Lower leg skin (tissue), 4 donors: ENCODE measurements at regions not wholly inside any gene's neighbourhood (a gene's known extent, or its start where the extent isn't known, plus 50 kb on each side); places are given as distances from the start of the nearest gene placed in this dataset.

Experiments used
- DNase-seq, 2 donors: peaks; one replicate each; pipeline ENCODE4 v3.0.0-alpha.2; 2019; ENCODE audit warnings: low spot score in 2 of 2
- H3K4me3 ChIP-seq: fragments of 200-600 bp; sonication (generic); 2 replicates; pipeline ENCODE4 v1.5.1; 2017; ENCODE audit warnings: mild to moderate bottlenecking, low read depth; ENCODE audit not compliant: poor library complexity, severe bottlenecking
- POLR2A ChIP-seq, 2 donors: fragments of 450-650 bp; IDR thresholded peaks; one replicate each; pipeline ENCODE4 v1.6.1; 2016 to 2017; ENCODE audit warnings: antibody characterized with exemption in 2 of 2, mild to moderate bottlenecking in 1 of 2, moderate library complexity in 1 of 2
- WGBS, 2 donors: methylation state at CpG; one replicate each; pipeline ENCODE4 v1.1.5; 2018; 5-methylcytosine and 5-hydroxymethylcytosine counted together
- intact Hi-C: fragments of 100-400 bp; cut with DNase I; formaldehyde crosslinking; loops from one replicate; pipeline ENCODE4 v1.15.0; 2023; ENCODE audit warnings: low total_unique reads
- TF ChIP-seq, protein P1 (sequence below), 3 donors: fragments of 450-650 bp; IDR thresholded peaks; one replicate each; pipeline ENCODE4 v1.5.1; 2016; ENCODE audit warnings: antibody characterized with exemption in 3 of 3, mild to moderate bottlenecking in 3 of 3, moderate library complexity in 2 of 3

GRCh38 chr17:72212041-72212440 is 91.2 kb downstream of the SOX9 start:
- DNase-seq, result no peak
- no peak overlapping the region for H3K4me3 ChIP-seq
- 75 to 89% methylated on average over 5 of the region's 5 CpGs for WGBS, 2 donors
- intact Hi-C loops, result no loop called here
- TF ChIP-seq, protein P1, sequence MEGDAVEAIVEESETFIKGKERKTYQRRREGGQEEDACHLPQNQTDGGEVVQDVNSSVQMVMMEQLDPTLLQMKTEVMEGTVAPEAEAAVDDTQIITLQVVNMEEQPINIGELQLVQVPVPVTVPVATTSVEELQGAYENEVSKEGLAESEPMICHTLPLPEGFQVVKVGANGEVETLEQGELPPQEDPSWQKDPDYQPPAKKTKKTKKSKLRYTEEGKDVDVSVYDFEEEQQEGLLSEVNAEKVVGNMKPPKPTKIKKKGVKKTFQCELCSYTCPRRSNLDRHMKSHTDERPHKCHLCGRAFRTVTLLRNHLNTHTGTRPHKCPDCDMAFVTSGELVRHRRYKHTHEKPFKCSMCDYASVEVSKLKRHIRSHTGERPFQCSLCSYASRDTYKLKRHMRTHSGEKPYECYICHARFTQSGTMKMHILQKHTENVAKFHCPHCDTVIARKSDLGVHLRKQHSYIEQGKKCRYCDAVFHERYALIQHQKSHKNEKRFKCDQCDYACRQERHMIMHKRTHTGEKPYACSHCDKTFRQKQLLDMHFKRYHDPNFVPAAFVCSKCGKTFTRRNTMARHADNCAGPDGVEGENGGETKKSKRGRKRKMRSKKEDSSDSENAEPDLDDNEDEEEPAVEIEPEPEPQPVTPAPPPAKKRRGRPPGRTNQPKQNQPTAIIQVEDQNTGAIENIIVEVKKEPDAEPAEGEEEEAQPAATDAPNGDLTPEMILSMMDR (IDR thresholded peaks at IDR 0.05), result no peak
- TF ChIP-seq POLR2A (IDR thresholded peaks at IDR 0.05), result no peak

DNA sequence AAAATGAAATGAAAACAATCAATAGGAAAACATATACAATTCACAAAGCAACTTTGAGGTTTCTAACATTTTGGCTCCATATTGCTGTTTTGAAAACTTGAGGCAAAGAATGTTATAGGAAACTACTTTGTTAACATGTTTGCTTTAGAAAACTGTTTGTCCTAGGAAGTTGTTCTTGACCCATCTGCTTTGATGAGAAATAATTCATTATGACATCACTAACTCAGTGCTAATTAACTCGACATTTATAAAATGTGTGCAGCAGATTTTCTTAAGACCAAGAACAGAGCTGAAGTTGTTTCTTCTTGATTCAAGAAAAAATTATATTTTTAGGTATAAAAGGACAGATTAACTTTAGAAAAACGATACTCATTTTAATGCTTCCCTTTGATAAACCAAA is 94.7 kb downstream of the SOX9 start:
- TF ChIP-seq, protein P1 (IDR thresholded peaks at IDR 0.05), result no peak
- no peak for TF ChIP-seq POLR2A (IDR thresholded peaks at IDR 0.05)
- 48 to 50% methylated on average over 2 of the region's 2 CpGs for WGBS, 2 donors
- DNase-seq, result no peak
- H3K4me3 ChIP-seq, result no peak overlapping the region
- intact Hi-C loops, result no loop called here

- intact Hi-C loops, result no loop called here
- 87 to 89% methylated on average over 7 of the region's 7 CpGs for WGBS, 2 donors
- H3K4me3 ChIP-seq, result no peak overlapping the region
- DNase-seq, result no peak
- no peak for TF ChIP-seq POLR2A (IDR thresholded peaks at IDR 0.05)
- TF ChIP-seq, protein P1 (IDR thresholded peaks at IDR 0.05), result no peak
Observed at GRCh38 chr17:72215928-72216327, 95.1 kb downstream of the SOX9 start.

- TF ChIP-seq, protein P1 (IDR thresholded peaks at IDR 0.05), result no peak
- no peak for TF ChIP-seq POLR2A (IDR thresholded peaks at IDR 0.05)
- H3K4me3 ChIP-seq, result no peak overlapping the region
- 9 to 12% methylated on average over 23 of the region's 23 CpGs for WGBS, 2 donors
- intact Hi-C loops, result no loop called here
- no peak for DNase-seq
Observed at GRCh38 chr17:72219137-72219823, 98.5 kb downstream of the SOX9 start.

DNA sequence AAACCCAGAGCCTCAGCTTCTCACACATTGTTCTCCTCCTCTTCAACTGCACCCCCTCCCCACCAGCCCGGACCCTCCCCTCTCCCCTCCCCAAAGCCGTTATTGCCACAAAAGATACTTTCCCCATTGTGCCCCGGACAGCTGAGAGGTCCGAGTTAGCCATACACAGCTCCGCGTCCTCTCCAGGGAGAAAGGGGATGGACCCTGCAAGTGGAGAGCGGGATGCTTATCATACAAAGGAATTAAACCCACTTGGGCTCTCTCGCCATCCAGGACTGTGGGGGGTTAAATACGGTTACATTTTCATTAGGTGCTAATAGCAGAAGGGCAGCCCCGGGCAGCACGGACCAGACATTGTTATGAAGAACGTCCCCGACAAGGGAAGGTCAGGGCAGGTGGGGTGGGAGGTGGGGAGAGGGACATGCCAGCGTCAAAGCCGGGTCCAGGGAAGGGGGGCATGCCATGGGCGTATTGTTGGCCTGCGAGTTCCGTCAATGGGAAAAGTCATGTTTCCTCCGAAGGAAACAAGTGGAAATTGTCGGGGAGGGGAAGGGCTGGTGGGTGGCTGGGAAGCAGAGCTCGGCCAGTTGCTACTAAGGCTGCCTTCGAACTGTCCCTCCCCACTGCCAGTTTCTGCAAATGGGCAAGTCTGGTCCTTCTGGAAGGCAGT is 99.1 kb downstream of the SOX9 start:
- H3K4me3 ChIP-seq, result no peak overlapping the region
- no peak for TF ChIP-seq POLR2A (IDR thresholded peaks at IDR 0.05)
- TF ChIP-seq, protein P1 (IDR thresholded peaks at IDR 0.05), result no peak
- DNase-seq, result no peak
- 8 to 13% methylated on average over 22 of the region's 22 CpGs for WGBS, 2 donors
- intact Hi-C loops, result no loop called here
